ENCODE measurements at regions not wholly inside any gene's neighbourhood (a gene's known extent, or its start where the extent isn't known, plus 50 kb on each side); places are given as distances from the start of the nearest gene placed in this dataset.
"Not testable (repeated sequence)": the region's sequence is repeated elsewhere in the genome, so short reads cannot be mapped to it uniquely, and the experiment has no call there.

DNA sequence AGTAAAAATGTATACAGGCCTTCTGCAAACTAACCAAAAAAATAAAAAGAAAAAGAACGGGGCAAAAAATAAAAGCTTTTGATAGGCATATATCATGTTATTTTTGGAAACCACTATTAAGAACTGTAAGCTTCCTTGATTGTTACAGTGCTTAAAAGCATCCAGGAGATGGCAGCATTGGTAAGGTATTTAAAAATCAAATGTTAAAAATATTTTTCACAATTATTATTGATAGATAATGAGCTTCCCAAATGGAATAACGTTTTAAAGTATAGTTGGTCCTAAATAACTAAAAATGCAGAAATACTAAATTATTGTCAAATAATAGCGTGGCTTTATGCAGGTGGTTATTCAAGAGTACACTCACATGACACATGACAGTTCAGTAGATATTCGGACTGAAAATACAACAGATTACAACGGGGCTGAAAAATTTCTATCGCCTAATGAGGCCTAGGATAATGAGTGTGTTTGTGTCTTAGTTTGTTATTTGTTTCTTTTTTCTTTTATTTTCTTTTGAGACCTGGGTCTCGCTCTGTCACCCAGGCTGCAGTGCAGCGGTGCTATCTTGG is 127.2 kb upstream of the ATF7IP start:
- intact Hi-C loops (cut with DNase I), result loop anchor here (10.0 kb wide), 1 partner anchor 386 kb away; no protein-coding TSS in a partner anchor
- Histone ChIP-seq H3K9me3 (peaks cover 0 to 13% (median 13%) of the 10 kb centered on the region in 4 donors), H3K36me3 (no peaks in the 10 kb centered on the region), H3K4me3 (no peak overlapping the region), H3K4me1 (peaks cover 0 to 3% (median 0%) of the 10 kb centered on the region in 4 donors), H3K27ac (replicated peaks in 1 of 4) (no peak overlapping the region), H3K27me3 (no peaks in the 10 kb centered on the region)
- no peak for DNase-seq (ENCODE audit: extremely low spot score)
- no peak for TF ChIP-seq POLR2AphosphoS5 (IDR thresholded peaks at IDR 0.05)
- no peak for TF ChIP-seq POLR2A (IDR thresholded peaks at IDR 0.05; ENCODE audit: low read depth)
- no peak for TF ChIP-seq EP300 (IDR thresholded peaks at IDR 0.05)
- TF ChIP-seq, protein P1, sequence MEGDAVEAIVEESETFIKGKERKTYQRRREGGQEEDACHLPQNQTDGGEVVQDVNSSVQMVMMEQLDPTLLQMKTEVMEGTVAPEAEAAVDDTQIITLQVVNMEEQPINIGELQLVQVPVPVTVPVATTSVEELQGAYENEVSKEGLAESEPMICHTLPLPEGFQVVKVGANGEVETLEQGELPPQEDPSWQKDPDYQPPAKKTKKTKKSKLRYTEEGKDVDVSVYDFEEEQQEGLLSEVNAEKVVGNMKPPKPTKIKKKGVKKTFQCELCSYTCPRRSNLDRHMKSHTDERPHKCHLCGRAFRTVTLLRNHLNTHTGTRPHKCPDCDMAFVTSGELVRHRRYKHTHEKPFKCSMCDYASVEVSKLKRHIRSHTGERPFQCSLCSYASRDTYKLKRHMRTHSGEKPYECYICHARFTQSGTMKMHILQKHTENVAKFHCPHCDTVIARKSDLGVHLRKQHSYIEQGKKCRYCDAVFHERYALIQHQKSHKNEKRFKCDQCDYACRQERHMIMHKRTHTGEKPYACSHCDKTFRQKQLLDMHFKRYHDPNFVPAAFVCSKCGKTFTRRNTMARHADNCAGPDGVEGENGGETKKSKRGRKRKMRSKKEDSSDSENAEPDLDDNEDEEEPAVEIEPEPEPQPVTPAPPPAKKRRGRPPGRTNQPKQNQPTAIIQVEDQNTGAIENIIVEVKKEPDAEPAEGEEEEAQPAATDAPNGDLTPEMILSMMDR (IDR thresholded peaks at IDR 0.05), result peak; percentile 67 to 75 (median 75)
- 54% methylated on average over 8 of the region's 8 CpGs for WGBS

DNA sequence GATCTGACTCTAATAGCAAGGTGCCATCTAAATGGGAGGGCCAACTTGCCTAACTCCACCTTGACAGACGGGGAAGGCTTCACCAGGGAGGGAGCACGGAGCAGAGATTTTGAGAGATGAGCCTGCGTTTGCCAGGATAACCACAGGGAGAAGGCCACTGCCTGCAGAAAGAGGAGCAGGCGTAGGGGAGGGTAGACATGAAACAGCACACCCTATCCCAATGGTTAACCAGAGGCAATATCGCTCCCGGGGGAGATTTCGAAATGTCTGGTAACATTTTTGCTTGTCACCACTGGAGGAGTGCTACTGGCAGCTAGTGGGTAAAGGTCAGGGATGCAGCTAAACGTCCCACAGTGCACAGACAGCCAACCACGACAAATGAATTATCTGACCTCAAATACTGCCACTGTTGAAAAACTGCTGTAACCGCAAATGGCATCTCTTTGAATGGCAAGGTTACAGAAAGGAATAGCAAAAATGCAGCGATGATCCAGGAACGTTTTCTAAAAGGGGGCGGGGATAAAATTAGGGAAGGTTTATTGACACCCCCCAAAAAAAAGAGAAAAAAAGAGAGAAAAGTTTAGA is 126.0 kb upstream of the ATF7IP start:
- TF ChIP-seq, protein P1 (IDR thresholded peaks at IDR 0.05), result no peak
- no peak for TF ChIP-seq POLR2A (IDR thresholded peaks at IDR 0.05; ENCODE audit: low read depth)
- TF ChIP-seq POLR2AphosphoS5 (IDR thresholded peaks at IDR 0.05), result no peak
- no peak for TF ChIP-seq EP300 (IDR thresholded peaks at IDR 0.05)
- H3K4me3 ChIP-seq, result peak overlapping the region in 1 of 4 donors; percentile 11
- intact Hi-C loops (cut with DNase I), result loop anchor here (10.0 kb wide), 1 partner anchor 385 kb away; no protein-coding TSS in a partner anchor
- H3K27ac ChIP-seq (replicated peaks in 1 of 4), result no peak overlapping the region
- no peak for DNase-seq (ENCODE audit: extremely low spot score)
- H3K27me3 ChIP-seq, result no peaks in the 10 kb centered on the region
- WGBS, result 61% methylated on average over 13 of the region's 13 CpGs
- peaks cover 0 to 3% (median 0%) of the 10 kb centered on the region in 4 donors for H3K4me1 ChIP-seq
- no peaks in the 10 kb centered on the region for H3K36me3 ChIP-seq
- H3K9me3 ChIP-seq, result peaks cover 0 to 24% (median 21%) of the 10 kb centered on the region in 4 donors

DNA sequence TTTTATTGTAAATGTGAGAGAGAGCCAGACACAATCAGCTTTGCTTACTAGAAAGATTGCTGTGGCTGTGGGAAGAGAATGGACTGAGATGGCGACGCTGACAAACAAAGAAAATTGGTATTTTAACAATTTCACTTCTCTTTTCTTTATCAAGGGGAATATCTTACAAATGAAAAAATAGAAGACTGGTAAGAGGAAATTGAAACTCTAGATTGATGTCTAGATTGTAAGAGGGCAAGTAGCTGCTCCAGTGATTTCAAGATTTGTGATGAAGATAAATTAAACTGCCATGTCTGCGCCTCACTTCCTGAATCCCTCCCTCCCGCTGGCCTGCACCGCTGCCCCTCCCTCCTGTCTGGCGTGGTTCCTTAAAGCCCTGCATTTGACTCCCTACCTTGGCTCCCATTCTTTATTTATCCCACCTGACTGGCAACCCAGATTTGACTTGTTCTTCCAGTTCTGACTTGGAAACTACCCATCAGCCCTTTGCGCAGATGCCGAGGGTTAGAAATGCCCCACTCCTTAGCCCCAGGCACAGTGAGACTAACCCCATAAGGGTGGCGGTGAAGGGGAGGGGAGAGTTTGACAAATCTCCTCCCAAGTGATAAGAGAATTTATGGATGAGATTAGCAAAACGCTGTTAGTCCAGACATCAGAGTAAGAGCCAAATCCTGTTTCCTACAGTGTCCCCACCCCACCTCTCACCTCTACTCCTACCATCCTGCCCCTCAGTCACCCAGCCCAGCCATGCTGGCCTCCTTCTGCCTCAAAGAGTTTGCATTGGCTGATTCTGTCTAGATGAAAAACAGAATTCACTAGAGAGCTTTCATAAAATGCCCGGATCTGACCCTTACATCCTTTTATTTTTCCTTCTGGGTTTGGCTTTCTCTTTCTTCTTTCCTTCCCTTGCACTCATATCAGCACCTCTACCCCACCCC is 125.3 kb upstream of the ATF7IP start:
- no peak for DNase-seq (ENCODE audit: extremely low spot score)
- Histone ChIP-seq H3K4me3 (peak overlapping the region in 2 of 4 donors; percentile 11 to 16), H3K9me3 (peaks cover 0 to 25% (median 21%) of the 10 kb centered on the region in 4 donors), H3K4me1 (peaks cover 0 to 3% (median 0%) of the 10 kb centered on the region in 4 donors), H3K27ac (replicated peaks in 1 of 4) (no peak overlapping the region), H3K36me3 (no peaks in the 10 kb centered on the region), H3K27me3 (no peaks in the 10 kb centered on the region)
- TF ChIP-seq POLR2A (IDR thresholded peaks at IDR 0.05; ENCODE audit: low read depth), result no peak
- no peak for TF ChIP-seq POLR2AphosphoS5 (IDR thresholded peaks at IDR 0.05)
- TF ChIP-seq, protein P1 (IDR thresholded peaks at IDR 0.05), result no peak
- TF ChIP-seq EP300 (IDR thresholded peaks at IDR 0.05), result no peak
- WGBS, result 53% methylated on average over 11 of the region's 11 CpGs
- intact Hi-C loops (cut with DNase I), result loop anchor here (5.0 to 10.0 kb wide), 2 partner anchors 385 to 427 kb away; no protein-coding TSS in a partner anchor

DNA sequence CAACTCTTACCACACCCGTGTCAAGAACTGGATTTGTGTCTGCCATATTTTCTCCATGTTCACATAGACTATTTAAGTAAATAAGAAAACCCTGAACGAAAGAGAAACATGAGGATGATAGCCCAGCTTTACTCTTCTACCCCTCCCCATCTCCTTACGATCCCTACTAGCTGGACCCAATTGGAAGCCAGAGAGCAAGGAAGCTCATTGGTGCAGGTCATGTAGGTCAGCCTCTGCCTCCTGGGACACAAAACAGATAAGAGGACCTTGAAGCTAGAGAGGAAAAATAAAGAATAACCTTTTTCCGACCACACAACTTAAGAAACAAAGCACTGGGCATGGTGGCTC is 124.6 kb upstream of the ATF7IP start:
- no peak for DNase-seq (ENCODE audit: extremely low spot score)
- no peak overlapping the region for H3K27ac ChIP-seq (replicated peaks in 1 of 4)
- peaks cover 0 to 3% (median 0%) of the 10 kb centered on the region in 4 donors for H3K4me1 ChIP-seq
- H3K36me3 ChIP-seq, result no peaks in the 10 kb centered on the region
- TF ChIP-seq, protein P1 (IDR thresholded peaks at IDR 0.05), result no peak
- TF ChIP-seq POLR2AphosphoS5 (IDR thresholded peaks at IDR 0.05), result no peak
- TF ChIP-seq EP300 (IDR thresholded peaks at IDR 0.05), result no peak
- no peak for TF ChIP-seq POLR2A (IDR thresholded peaks at IDR 0.05; ENCODE audit: low read depth)
- no peaks in the 10 kb centered on the region for H3K27me3 ChIP-seq
- no peak overlapping the region for H3K4me3 ChIP-seq
- intact Hi-C loops (cut with DNase I), result loop anchor here (5.0 kb wide), 1 partner anchor 426 kb away; no protein-coding TSS in a partner anchor
- peaks cover 0 to 25% (median 21%) of the 10 kb centered on the region in 4 donors for H3K9me3 ChIP-seq
- 79% methylated on average over 4 of the region's 4 CpGs for WGBS

DNA sequence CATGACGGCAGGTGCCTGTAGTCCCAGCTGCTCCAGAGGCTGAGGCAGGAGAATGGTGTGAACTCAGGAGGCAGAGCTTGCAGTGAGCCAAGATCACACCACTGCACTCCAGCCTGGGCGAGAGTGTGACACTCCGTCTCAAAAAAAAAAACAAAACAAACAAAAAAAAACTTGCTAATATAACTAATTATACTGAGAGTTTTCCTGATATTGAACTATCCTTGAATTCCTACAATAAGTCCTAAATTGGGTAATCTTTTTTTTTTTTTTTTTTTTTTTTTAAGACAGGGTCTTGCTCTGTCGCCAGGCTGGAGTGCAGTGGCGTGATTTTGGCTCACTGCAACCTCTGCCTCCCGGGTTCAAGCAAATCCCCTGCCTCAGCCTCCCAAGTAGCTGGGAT is 122.7 kb upstream of the ATF7IP start:
- intact Hi-C loops (cut with DNase I), result loop anchor here (5.0 kb wide), 1 partner anchor 424 kb away; no protein-coding TSS in a partner anchor

More for the DNA sequence above, 122.7 kb upstream of the ATF7IP start:
- not testable (repeated sequence) for DNase-seq (ENCODE audit: extremely low spot score); H3K27me3 ChIP-seq; H3K27ac ChIP-seq (replicated peaks in 1 of 4); H3K4me1 ChIP-seq; H3K36me3 ChIP-seq; H3K4me3 ChIP-seq
- 94% methylated on average over 6 of the region's 6 CpGs for WGBS
- H3K9me3 ChIP-seq, result peaks cover 0 to 25% (median 21%) of the 10 kb centered on the region in 4 donors

Data from esophagus muscularis mucosa (tissue), 4 donors.